ENCODE measurements at regions not wholly inside any gene's neighbourhood (a gene's known extent, or its start where the extent isn't known, plus 50 kb on each side); places are given as distances from the start of the nearest gene placed in this dataset.

- no peak for DNase-seq (ENCODE audit: low read depth in 2 of 2)
Observed at GRCh38 chr13:40498461-40498860, 168.0 kb downstream of the FOXO1 start.

- DNase-seq (ENCODE audit: low read depth in 2 of 2) = no peak
Observed at GRCh38 chr13:40502236-40502635, 164.2 kb downstream of the FOXO1 start.

GRCh38 chr13:40503011-40503410 lies 163.4 kb downstream of the FOXO1 start:
- DNase-seq (ENCODE audit: low read depth in 2 of 2) = no peak

DNA sequence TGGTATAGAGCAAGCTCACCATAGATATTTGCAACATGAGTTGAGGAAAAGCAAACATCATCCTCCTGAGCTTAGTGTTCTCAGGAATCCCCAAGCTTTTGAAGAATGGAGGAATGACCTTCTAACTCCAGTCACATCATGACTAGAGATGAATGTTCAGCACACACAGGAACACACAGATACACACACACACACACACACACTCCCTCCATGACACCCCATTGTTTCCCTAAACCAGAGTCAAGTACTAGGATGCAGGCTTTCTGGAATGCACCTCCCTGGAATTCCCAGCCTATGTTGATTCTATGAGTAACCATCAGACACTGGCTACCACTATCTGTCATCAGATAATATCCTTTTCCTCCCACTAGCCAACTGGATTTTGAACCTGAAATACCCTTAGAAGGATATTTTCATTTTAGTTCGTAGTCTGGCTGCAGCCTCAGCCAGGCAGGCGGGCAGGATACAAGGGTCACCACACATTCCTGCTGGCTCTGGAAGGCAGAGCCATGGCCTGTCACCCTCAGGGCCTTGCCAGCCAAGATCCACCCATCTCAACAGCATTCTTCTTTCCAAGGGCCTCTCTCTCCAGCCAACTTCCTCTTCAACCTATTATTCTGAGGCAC lies 162.4 kb downstream of the FOXO1 start:
- no peak for DNase-seq (ENCODE audit: low read depth in 2 of 2)

DNA sequence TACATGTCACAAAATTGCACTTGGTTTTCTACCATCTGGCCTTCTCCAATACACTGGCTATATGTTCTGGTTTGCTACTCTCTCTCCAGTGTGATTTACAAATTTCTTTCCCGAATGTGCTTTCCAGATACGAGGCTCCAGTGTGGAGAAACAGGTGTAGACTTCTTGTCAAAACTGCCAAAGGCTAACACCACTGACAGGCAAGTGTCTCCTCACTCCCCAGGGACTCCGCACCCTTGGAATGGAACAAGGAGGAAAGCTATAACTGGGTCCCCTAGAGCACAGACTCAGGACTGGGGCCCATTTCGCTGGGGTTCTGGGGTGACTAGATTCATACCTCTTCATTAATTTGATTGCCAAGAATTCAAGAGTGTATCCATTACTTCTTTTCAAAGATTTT lies 161.8 kb downstream of the FOXO1 start:
- DNase-seq (ENCODE audit: low read depth in 2 of 2) = no peak

GRCh38 chr13:40505196-40505595 lies 161.2 kb downstream of the FOXO1 start:
- no peak for DNase-seq (ENCODE audit: low read depth in 2 of 2)

Data from stimulated activated CD8-positive, alpha-beta memory T cell treated with anti-CD3 and anti-CD28 coated beads, Interleukin-2, amount 100 ng/mL, for 48 hours (primary cell).